HG03103 (cell line): ENCODE measurements at regions not wholly inside any gene's neighbourhood (a gene's known extent, or its start where the extent isn't known, plus 50 kb on each side); places are given as distances from the start of the nearest gene placed in this dataset.

ENCODE experiments used
- ATAC-seq: cut with Tn5 transposase; IDR thresholded peaks from one replicate; pipeline ENCODE4 v1.9.1; 2021; ENCODE audit warnings: low read depth; ENCODE audit not compliant: unreplicated experiment

DNA sequence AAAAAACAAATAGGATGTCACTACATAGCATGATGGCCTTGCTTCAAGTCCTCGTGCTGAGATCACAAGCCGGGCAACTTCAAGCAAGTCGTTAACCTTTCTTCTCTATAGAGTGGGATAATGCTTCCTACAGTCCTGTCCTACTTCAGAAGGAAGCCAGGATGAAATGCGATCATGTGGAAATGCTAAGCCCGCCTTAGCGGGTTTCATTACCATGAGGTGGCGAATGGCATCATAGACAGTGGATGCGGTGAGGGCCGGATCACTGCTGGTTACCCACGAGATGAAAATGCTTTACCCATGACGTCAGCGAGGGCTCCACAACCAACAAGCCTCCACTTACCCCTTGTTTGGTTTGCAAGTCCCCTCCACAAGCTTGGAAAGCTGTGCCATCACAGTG is 206.4 kb downstream of the TBXT start:
- no peak for ATAC-seq

DNA sequence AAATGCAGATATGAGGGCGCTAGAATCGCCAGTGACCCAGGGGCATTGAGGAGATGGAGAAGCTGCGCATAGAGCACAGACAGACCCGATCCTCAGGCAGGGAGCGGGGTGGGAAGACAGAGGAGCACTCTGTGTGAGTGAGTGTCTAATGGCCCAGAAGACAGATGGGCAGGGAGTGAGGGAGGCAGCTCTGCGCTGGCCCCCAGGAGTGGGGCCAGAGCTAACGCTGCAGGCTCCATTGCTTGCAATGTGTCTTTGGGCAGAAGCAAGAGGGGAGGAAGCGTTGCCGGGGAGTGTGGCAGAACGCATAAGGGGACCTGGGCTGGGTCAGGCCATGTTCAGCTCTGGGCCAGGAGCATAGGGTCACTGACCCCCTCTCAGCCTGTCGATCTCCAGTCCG is 207.0 kb downstream of the TBXT start:
- ATAC-seq, result no peak

DNA sequence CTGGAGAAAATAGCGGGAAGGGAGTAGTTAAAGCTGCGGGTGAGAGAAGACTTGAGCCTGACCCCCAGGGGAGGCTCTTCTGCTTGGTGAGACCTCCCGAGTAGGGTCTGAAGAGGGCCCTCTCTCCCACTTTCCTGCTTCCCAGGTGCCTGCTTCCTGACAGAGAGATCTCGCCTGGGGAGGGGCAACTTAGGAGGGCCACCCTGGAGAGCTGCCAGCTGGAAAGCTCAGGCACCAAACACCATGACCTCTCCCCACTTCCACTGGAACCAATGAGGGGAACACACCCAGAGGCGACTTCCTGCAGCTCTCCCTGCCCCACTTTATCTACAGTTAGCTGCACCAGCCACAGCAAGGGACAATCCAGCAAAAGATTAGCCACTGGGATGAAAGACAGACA is 208.0 kb downstream of the TBXT start:
- no peak for ATAC-seq

DNA sequence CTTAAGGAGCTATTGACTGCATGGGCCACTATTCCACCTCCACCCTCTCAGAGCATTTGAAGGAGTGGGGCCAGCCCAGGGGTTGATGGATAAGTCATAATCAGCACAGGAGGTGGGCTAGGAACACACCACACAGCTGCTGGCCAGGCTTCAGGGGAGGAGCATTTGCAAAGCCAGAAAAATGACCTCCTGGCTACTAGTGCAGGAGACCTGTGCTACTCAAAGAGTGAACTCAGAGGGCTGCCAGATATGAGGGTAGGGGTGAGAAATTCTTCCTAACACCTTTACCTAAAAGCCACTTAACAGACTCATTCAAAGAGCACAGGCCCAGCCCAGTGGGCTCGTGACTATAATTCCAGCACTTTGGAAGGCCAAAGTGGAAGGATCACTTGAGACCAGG is 210.8 kb downstream of the TBXT start:
- ATAC-seq, result no peak

DNA sequence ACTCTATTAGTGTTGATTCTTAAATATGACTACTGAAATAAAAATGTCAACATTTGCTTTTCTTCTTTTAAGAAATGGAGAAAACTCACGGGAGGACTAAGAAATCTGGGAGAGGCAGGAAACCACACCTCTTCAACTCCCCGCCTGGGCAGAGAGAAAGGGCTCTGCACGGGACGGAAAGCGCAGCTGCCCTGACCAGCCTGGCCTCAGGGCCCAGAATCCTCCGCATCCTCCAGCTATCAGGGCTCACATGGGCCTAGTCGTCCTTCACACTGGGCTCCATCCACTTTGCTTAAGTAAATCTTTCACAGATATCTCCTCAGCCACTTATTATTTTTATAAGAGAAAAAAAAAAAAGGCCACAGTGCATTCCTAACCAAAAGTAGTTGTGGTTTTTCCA is 215.1 kb downstream of the TBXT start:
- ATAC-seq, result no peak

DNA sequence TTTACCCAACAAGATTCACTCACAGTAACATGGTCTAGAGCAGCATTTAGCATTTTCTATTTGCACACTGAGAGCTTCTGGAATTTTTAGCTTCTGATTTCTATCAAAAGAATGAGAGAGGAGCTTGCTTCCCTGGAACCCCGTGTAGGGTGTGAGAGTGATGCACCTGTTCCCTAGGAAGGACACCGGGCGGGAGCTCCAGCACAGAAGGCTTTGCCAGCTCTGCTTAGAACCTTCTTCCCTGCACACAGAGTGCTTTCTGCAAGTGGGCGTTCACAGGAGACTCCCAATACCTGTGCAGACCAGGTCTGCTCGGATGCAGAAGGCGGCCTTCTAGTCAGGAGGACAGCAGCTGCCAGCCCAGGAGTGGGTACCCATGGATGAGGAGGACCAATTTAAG is 217.3 kb downstream of the TBXT start:
- ATAC-seq, result no peak

DNA sequence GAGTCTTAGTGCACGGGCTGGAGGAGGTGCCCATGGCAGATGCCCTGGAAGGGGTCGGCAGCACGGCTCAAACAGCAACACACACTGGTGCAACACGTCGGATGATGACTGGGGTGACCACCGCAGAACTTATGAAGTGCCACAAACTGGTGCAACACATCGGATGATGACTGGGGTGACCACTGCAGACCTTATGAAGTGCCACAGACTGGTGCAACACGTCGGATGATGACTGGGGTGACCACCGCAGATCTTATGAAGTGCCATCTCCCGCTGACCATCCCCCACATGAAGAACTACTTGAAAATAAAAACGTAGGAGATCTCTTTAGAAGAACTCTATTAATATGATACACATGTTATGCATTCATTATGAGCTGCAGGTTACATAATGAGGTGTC is 218.3 kb downstream of the TBXT start:
- no peak for ATAC-seq

- ATAC-seq, result no peak
Measured at GRCh38 chr6:165944002-165944466, 223.6 kb downstream of the TBXT start.

DNA sequence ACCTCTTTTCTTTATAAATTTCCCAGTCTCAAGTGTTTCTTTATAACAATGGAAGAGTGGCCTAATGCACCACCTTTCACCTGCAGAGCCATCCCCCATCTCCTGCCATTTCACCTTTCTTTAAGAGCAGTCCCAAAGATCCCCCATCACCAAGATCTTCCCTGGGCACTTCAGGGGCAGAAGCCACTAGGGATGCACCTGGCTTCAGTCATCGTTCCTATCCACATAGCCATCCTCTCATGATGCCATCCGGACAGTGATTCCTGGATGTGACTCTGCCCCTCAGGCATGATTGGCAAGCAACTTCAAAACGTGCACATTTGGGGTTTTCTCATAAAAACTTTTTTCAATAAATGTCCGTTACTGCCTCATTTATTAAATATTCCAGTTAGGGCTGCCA is 225.9 kb downstream of the TBXT start:
- ATAC-seq, result no peak

DNA sequence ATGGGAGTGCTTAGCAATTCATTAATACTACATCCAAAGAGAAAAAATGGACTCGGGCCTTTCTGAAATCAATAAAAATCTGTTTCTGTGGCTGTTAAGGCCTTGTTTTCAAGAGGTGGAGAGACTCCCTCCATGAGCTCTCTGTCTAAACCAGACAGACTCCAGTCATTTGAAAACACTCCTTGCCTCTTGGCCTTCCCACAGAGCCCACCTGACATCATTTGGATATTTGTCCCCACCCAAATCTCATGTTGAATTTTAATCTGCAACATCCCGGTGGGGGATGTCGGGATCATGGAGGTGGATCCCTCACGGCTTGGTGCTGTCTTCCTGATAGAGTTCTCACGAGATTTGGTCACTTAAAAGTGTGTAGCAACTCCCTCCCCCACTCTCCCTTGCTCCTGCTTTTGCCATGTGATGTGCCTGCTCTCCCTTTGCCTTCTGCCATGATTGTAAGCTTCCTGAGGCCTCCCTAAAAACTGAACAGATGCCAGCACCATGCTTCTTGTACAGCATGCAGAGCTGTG is 226.3 kb downstream of the TBXT start:
- ATAC-seq, result no peak

GRCh38 chr6:165940366-165940765 is 227.3 kb downstream of the TBXT start:
- no peak for ATAC-seq

DNA sequence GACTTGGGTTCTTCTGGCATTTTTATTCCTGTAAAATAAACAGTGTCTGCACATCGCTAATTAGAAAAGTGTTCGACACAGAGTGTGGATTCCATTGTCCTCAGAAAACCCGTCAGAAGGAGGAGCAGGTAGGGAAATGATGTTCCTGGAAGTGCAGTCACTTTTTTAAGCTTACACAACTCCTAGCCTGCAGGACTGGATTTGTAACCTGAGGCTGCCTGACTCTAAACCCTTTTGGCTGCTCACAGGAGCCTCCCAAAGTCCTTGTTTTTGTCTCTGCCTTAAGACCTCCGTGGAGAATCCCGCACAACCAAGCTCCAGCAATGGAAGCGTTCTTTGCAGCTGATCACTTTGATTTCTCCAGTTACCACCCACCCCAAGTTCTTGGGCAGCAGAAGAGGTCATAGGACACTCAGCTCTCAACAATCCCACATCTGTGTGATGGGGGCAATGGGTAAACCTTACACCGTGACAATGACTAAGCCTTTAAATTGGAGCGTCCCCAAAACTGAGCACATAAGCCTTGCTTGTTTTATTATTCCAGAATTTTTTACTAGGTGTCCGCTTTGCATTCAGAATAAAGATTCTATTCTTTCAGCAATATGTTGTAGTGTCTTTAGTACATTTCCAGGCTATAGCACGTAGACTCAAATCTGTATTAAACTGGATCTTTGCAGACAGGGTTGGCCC is 227.9 kb downstream of the TBXT start:
- ATAC-seq, result no peak

- no peak for ATAC-seq
Measured at GRCh38 chr6:165939047-165939446, 228.6 kb downstream of the TBXT start.

DNA sequence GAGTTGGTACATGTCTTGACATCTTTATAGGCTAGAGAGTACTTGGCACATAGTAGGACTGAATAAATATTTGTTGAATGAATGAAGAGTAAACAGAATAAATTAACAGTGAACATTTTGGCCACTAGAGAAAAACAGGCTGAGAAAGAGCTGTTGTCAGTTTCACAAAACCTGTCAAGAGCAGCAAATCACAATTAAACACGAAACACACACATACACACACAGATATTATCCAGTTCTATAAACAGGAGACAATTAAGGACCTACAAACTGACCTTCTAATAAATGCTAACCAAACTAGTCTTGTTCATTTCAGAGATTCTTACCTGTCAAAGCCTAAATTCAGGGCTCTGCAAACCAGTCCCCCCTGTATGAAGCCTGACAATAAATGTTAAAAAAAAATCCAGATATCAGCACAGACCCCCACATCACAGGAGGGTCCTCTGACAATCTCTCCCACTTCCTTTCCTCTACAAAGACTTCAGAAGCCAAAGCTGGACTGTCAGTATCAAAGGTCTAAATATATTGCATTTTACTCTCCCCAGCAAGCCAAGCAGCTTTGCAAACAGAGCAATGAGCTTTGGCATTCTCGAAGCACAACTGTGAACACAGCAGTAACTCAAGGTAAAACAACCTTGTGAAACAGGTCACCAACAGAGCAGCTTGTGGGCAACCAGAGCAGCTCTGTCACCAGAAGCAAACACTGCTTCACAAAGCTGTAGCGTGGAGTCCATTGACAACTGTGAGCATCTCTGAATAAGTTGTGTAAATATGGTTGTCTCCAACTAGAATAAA is 229.9 kb downstream of the TBXT start:
- ATAC-seq, result no peak

DNA sequence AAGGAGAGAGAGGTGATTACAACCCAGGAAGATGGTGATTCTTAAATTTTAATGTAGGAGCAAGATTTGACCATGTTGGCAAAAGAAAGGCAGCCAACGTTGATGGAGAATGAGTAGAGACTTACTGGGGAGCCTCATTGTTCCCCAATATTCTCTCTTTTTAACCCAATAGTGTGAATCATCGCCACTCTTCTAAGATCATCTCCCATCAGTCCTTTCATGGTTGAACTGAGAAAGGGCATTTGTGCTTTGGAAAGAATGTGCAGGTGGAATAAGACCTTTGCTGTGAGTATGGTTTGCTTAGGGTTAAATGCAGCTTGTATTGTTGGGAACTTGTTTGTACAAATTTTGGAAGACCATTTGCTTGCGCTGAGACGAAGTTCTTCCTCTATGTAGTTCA is 231.0 kb downstream of the TBXT start:
- no peak for ATAC-seq

GRCh38 chr6:165936096-165936495 is 231.6 kb downstream of the TBXT start:
- no peak for ATAC-seq

DNA sequence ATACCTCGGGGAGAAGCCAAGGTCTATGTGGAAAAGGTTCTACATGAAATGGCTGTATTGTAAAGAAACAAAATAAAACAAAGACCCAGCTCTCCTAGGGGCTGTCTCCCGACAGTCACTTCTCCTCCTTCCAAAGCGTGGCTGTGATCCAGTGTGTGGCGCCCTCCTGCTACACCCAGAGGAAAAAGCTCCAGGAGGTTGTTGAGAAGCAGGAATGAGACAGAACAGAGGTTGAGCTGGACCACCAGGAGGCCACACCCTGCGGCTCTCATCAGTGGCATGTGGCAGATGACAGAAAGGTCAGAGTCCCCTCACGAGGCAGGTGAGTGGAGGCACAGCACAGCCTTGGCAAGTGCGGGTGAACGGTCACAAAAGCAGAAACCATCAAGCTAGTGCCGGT is 236.0 kb downstream of the TBXT start:
- ATAC-seq, result no peak

- ATAC-seq, result no peak
Measured at GRCh38 chr6:165930668-165931214, 236.9 kb downstream of the TBXT start.

GRCh38 chr6:165929607-165930006 is 238.0 kb downstream of the TBXT start:
- ATAC-seq, result no peak

DNA sequence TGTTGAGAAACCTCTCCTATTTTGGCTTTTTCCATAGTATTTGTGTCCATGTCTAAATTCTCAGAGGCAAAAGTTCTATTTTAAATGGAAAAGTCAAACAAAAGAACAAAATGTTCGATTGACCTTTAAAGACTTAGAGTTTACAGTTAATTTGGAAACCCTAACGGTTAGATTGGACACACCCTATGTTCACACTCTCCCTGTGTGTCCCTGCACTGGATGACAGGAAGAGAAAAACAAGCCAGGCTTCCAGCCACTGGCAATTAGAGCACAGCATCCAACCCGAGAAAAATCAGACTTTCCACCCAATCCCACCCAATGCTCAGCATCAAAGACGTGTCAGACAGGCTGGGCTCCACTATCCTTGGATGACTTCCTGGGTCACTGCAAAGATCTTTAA is 241.3 kb downstream of the TBXT start:
- ATAC-seq, result no peak

GRCh38 chr6:165925474-165926156 is 242.0 kb downstream of the TBXT start:
- ATAC-seq, result no peak
